Hepatocyte (in vitro differentiated cells): ENCODE measurements at regions not wholly inside any gene's neighbourhood (a gene's known extent, or its start where the extent isn't known, plus 50 kb on each side); places are given as distances from the start of the nearest gene placed in this dataset.
"Not testable (repeated sequence)": the region's sequence is repeated elsewhere in the genome, so short reads cannot be mapped to it uniquely, and the experiment has no call there.

Source experiments
- DNase-seq: peaks from one replicate; pipeline ENCODE4 v3.0.0-alpha.2; 2016; ENCODE audit warnings: low spot score
- H2AFZ ChIP-seq: fragments of 200-600 bp; sonication (generic); 2 replicates; pipeline ENCODE4 v1.6.0; 2016; ENCODE audit warnings: antibody characterized with exemption, mild to moderate bottlenecking
- H3K27ac ChIP-seq: fragments of 200-600 bp; sonication (generic); 2 replicates; pipeline ENCODE4 v1.5.1; 2016; ENCODE audit warnings: mild to moderate bottlenecking
- H3K27me3 ChIP-seq: fragments of 200-600 bp; sonication (generic); 2 replicates; pipeline ENCODE4 v1.6.1; 2016
- H3K36me3 ChIP-seq: fragments of 200-600 bp; sonication (generic); replicated peaks from 2 replicates; pipeline ENCODE4 v1.5.1; 2016; ENCODE audit warnings: low read depth; ENCODE audit not compliant: insufficient read depth
- H3K4me1 ChIP-seq: fragments of 200-600 bp; sonication (generic); 2 replicates; pipeline ENCODE4 v1.5.1; 2016; ENCODE audit warnings: mild to moderate bottlenecking, moderate library complexity; ENCODE audit not compliant: insufficient read depth
- H3K4me2 ChIP-seq: fragments of 200-600 bp; sonication (generic); 2 replicates; pipeline ENCODE4 v1.6.0; 2016
- H3K4me3 ChIP-seq: fragments of 200-600 bp; sonication (generic); 2 replicates; pipeline ENCODE4 v1.5.1; 2016; ENCODE audit warnings: mild to moderate bottlenecking
- H3K79me2 ChIP-seq: fragments of 200-600 bp; sonication (generic); 2 replicates; pipeline ENCODE4 v1.6.0; 2017; ENCODE audit warnings: mild to moderate bottlenecking
- H3K9me2 ChIP-seq: fragments of 200-600 bp; sonication (generic); replicated peaks from 2 replicates; pipeline ENCODE4 v1.6.0; 2017; ENCODE audit warnings: mild to moderate bottlenecking; ENCODE audit not compliant: insufficient read depth
- H3K9me3 ChIP-seq: fragments of 200-600 bp; sonication (generic); 2 replicates; pipeline ENCODE4 v1.5.1; 2016; ENCODE audit warnings: low read depth, mild to moderate bottlenecking
- H4K20me1 ChIP-seq: fragments of 200-600 bp; sonication (generic); 2 replicates; pipeline ENCODE4 v1.6.0; 2016; ENCODE audit warnings: mild to moderate bottlenecking; ENCODE audit not compliant: insufficient read depth, poor library complexity, severe bottlenecking
- EZH2 ChIP-seq: fragments of 200-600 bp; sonication (generic); IDR thresholded peaks from 2 replicates; pipeline ENCODE4 v1.6.1; 2016; ENCODE audit warnings: antibody characterized with exemption, mild to moderate bottlenecking, borderline replicate concordance
- EZH2phosphoT487 ChIP-seq: fragments of 200-600 bp; sonication (generic); IDR thresholded peaks from one replicate; pipeline ENCODE4 v1.6.1; 2018; ENCODE audit warnings: antibody characterized with exemption, mild to moderate bottlenecking, low read depth, moderate library complexity; ENCODE audit not compliant: unreplicated experiment, severe bottlenecking
- WGBS: methylation state at CpG from one replicate; pipeline ENCODE4 v1.1.6; 2016; ENCODE audit warnings: low lambda C conversion rate; ENCODE audit errors: missing lambda C conversion rate; 5-methylcytosine and 5-hydroxymethylcytosine counted together
- TF ChIP-seq, protein P1 (sequence below): fragments of 200-600 bp; sonication (generic); IDR thresholded peaks from 2 replicates; pipeline ENCODE4 v1.5.1; 2016; ENCODE audit warnings: antibody characterized with exemption, mild to moderate bottlenecking; ENCODE audit not compliant: poor library complexity

DNA sequence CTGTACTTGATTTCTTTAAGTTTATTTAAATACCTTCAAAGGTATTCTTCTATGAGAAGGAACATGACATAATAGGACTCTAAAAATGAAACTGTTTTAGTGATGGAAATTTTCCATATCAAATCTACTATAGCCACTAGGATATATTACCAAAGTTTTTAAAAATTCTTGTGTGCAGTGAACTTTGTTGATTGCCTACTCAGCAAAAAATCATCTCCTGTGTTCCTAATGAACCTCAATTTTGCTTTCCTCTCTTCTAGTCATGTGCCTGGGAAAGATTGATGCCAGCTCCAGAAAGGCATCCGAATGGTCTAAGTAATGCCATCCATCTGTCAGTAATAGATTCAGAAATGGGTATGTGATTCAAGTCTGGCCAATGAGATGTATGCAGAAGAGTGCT, 111.1 kb downstream of the ANXA3 start:
- no peaks in the 10 kb centered on the region for H3K36me3 ChIP-seq
- H3K4me1 ChIP-seq = peaks cover 17% of the 10 kb centered on the region
- WGBS = 100% methylated on average over 1 of the region's 1 CpG
- peak overlapping the region; percentile 88 for H3K27ac ChIP-seq
- no peak overlapping the region for H3K4me3 ChIP-seq
- TF ChIP-seq, protein P1, sequence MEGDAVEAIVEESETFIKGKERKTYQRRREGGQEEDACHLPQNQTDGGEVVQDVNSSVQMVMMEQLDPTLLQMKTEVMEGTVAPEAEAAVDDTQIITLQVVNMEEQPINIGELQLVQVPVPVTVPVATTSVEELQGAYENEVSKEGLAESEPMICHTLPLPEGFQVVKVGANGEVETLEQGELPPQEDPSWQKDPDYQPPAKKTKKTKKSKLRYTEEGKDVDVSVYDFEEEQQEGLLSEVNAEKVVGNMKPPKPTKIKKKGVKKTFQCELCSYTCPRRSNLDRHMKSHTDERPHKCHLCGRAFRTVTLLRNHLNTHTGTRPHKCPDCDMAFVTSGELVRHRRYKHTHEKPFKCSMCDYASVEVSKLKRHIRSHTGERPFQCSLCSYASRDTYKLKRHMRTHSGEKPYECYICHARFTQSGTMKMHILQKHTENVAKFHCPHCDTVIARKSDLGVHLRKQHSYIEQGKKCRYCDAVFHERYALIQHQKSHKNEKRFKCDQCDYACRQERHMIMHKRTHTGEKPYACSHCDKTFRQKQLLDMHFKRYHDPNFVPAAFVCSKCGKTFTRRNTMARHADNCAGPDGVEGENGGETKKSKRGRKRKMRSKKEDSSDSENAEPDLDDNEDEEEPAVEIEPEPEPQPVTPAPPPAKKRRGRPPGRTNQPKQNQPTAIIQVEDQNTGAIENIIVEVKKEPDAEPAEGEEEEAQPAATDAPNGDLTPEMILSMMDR = no peak
- no peak for TF ChIP-seq EZH2phosphoT487
- TF ChIP-seq EZH2 = no peak
- H2AFZ ChIP-seq = no peak overlapping the region
- no peaks in the 10 kb centered on the region for H3K79me2 ChIP-seq
- no peak for DNase-seq
- no peaks in the 10 kb centered on the region for H3K9me2 ChIP-seq
- H3K4me2 ChIP-seq = peak overlapping the region; percentile 64
- H4K20me1 ChIP-seq = no peaks in the 10 kb centered on the region
- no peaks in the 10 kb centered on the region for H3K27me3 ChIP-seq
- H3K9me3 ChIP-seq = no peaks in the 10 kb centered on the region

DNA sequence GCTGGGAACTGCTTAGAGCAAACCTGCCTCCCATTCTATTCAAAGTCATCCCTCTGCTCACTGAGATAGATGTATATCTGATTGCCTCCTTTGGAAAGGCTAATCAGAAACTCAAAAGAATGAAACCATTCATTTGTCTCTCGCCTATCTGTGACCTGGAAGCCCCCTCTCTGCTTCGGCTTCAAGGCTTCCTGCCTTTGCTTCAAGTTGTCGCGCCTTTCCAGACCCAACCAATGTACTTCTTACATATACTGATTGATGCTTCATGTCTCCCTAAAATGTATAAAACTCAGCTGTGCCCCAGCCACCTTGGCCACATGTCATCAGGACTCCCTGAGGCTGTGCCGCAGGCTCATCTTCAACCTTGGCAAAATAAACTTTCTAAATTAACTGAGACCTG, 111.9 kb upstream of the BMP2K start:
- not testable (repeated sequence) for DNase-seq, H3K4me2 ChIP-seq, H3K4me3 ChIP-seq, H3K9me3 ChIP-seq, H3K36me3 ChIP-seq, H2AFZ ChIP-seq, H3K9me2 ChIP-seq, H3K79me2 ChIP-seq, H3K27me3 ChIP-seq, H4K20me1 ChIP-seq, H3K27ac ChIP-seq
- H3K4me1 ChIP-seq = peaks cover 17% of the 10 kb centered on the region
- 75% methylated on average over 5 of the region's 5 CpGs for WGBS

DNA sequence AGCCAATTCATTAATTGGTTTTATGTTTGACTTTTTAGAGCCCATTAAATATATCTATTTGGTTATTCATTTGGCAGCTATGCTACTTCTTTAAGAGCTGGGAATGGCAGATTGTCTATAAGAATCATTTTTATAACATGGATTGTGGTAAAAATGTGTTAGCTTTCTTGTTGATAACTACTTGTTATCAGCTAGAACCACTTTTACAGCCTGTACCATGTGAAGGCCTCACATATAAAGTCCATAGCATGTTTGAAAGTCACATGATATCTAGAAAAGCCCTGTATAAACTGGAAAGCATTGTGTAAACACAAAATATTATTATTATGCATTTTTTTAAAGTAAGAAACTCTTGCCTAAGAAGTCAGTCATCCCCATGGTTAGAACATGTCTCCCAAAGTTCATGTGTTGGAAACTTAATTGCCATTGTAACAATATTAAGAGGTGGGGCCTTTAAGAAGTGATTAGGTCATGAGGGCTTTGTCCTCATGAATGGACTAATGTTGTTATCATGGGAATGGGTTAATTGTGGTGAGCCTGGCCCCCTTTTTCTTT, 110.9 kb upstream of the BMP2K start:
- no peak overlapping the region for H3K4me2 ChIP-seq
- H4K20me1 ChIP-seq = no peaks in the 10 kb centered on the region
- H3K79me2 ChIP-seq = no peaks in the 10 kb centered on the region
- H2AFZ ChIP-seq = no peak overlapping the region
- H3K27me3 ChIP-seq = no peaks in the 10 kb centered on the region
- H3K27ac ChIP-seq = peak overlapping the region; percentile 32
- TF ChIP-seq, protein P1 = no peak
- TF ChIP-seq EZH2 = no peak
- no peak for TF ChIP-seq EZH2phosphoT487
- H3K4me1 ChIP-seq = peaks cover 17% of the 10 kb centered on the region
- H3K9me3 ChIP-seq = no peaks in the 10 kb centered on the region
- DNase-seq = peak; percentile 15
- H3K36me3 ChIP-seq = no peaks in the 10 kb centered on the region
- no peaks in the 10 kb centered on the region for H3K9me2 ChIP-seq
- H3K4me3 ChIP-seq = no peak overlapping the region

DNA sequence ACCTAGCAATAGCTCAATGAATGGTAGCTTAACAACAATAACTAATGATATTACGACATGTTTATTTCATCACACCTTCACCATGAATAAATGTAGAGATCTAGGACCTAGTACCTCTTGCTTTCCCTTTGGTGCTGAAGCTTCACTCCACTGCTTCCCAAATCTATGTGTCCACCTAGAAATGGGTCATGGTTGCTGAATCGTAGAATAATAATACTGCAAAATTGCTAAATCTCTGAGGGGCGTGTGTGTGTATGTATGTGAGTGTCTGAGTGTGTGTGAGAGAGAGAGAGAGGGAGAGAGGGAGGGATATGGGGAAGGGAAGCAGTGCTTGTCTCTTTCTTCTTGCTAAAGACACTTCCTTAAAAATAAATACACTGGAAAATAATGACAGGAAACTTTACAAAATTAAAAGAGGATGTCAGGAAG, 109.3 kb upstream of the BMP2K start:
- H3K27me3 ChIP-seq = no peaks in the 10 kb centered on the region
- H2AFZ ChIP-seq = no peak overlapping the region
- DNase-seq = no peak
- no peak overlapping the region for H3K4me3 ChIP-seq
- H3K36me3 ChIP-seq = no peaks in the 10 kb centered on the region
- H3K79me2 ChIP-seq = no peaks in the 10 kb centered on the region
- TF ChIP-seq, protein P1 = no peak
- no peak for TF ChIP-seq EZH2
- no peak for TF ChIP-seq EZH2phosphoT487
- no peaks in the 10 kb centered on the region for H4K20me1 ChIP-seq
- WGBS = 92% methylated on average over 3 of the region's 3 CpGs
- H3K27ac ChIP-seq = no peak overlapping the region
- H3K9me2 ChIP-seq = no peaks in the 10 kb centered on the region
- H3K4me1 ChIP-seq = peaks cover 16% of the 10 kb centered on the region
- no peaks in the 10 kb centered on the region for H3K9me3 ChIP-seq
- H3K4me2 ChIP-seq = no peak overlapping the region
